ENCODE measurements at regions not wholly inside any gene's neighbourhood (a gene's known extent, or its start where the extent isn't known, plus 50 kb on each side); places are given as distances from the start of the nearest gene placed in this dataset.

- in situ Hi-C loops (cut with MboI; ENCODE audit: low pct_unique_long_range_greater_than_20kb, low sequenced_read_pairs) = no loop called here
- DNase-seq = peak; percentile 66
Measured at GRCh38 chr17:68812876-68813584, 142.2 kb downstream of the ABCA8 start.

- in situ Hi-C loops (cut with MboI; ENCODE audit: low pct_unique_long_range_greater_than_20kb, low sequenced_read_pairs) = no loop called here
- no peak for DNase-seq
Measured at GRCh38 chr17:68809148-68809547, 146.0 kb downstream of the ABCA8 start.

GRCh38 chr17:68807998-68808772 is 147.0 kb downstream of the ABCA8 start:
- DNase-seq = no peak

GRCh38 chr17:68805609-68806008 is 149.6 kb downstream of the ABCA8 start:
- no peak for DNase-seq
- in situ Hi-C loops (cut with MboI; ENCODE audit: low pct_unique_long_range_greater_than_20kb, low sequenced_read_pairs) = no loop called here

More at GRCh38 chr17:68807998-68808772, 147.0 kb downstream of the ABCA8 start:
- in situ Hi-C loops (cut with MboI; ENCODE audit: low pct_unique_long_range_greater_than_20kb, low sequenced_read_pairs) = no loop called here

DNA sequence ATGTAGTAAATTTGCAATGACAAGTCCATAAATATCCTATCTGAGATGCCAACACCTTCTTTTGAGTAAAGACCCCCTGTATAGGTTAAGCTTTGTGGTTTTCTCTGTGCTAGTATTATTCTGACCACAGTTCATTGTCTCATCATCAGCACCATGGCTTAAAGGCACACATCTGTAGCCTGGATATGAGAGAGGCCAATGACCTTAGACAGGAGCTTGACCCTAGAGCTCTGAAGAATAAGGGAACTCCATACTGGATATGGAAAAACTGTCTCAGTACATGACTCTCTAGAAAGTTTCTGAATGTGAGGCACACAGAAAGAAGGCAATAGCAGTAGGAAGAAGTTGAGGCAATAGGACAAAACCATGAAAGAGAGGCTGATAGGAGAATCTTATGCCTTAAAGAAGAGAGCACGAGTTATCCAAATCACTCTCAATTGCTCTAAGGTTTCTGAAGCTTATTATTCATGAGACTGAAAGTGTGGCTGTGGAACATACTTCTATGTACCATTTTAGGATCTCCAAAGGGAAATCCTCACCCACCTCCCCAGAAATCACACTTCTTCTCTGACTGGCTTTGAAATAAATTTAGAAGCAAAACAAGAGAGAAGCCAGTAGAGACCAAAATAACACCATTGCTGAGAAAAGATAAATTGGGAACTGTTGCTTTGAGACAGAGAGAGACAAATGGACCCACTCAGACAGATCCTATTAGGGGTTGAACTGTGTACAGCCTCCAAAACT is 150.2 kb downstream of the ABCA8 start:
- in situ Hi-C loops (cut with MboI; ENCODE audit: low pct_unique_long_range_greater_than_20kb, low sequenced_read_pairs) = no loop called here
- no peak for DNase-seq

DNA sequence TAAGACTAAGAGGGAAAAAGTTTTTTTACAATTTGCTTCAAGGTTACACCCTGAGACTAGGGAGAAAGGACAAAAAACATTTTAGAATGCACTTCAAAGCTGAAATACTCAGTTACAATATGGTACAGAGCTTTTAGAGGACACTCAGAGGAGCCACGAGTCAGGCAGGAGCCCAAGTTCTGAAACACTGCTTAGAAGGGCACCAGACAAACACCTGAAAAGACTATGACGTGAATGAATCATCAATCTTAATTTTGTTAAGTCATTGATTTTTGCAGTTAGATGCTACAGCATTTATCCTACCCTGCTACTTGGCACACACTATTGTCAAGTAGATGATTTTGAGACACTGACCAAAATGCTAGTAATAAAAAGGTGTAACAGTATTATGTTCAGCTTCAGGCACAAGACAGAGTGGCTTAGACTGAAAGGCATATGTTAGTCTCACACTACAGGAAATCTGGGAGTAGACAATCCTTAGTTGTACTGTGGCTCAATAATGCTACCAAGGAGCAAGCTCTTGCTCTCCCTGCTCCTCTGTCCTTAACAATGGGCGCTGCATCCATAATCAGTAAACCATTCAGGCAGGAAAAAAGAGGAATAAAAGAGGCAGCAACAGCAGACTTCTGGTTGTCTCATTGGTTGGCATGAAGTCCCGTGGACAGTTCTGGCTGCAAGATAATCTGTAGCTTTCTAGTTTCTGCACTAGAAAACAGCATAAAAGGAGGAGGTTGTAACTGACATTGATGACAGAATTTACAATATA is 151.8 kb downstream of the ABCA8 start:
- in situ Hi-C loops (cut with MboI; ENCODE audit: low pct_unique_long_range_greater_than_20kb, low sequenced_read_pairs) = no loop called here
- DNase-seq = no peak

GRCh38 chr17:68801335-68802247 is 153.6 kb downstream of the ABCA8 start:
- DNase-seq = no peak
- in situ Hi-C loops (cut with MboI; ENCODE audit: low pct_unique_long_range_greater_than_20kb, low sequenced_read_pairs) = no loop called here

- no peak for DNase-seq
- in situ Hi-C loops (cut with MboI; ENCODE audit: low pct_unique_long_range_greater_than_20kb, low sequenced_read_pairs) = no loop called here
Measured at GRCh38 chr17:68800751-68801150, 154.4 kb downstream of the ABCA8 start.

GRCh38 chr17:68794636-68795434 is 160.4 kb downstream of the ABCA8 start:
- in situ Hi-C loops (cut with MboI; ENCODE audit: low pct_unique_long_range_greater_than_20kb, low sequenced_read_pairs) = loop anchor here (25.0 kb wide), 2 partner anchors 167 to 267 kb away; partner anchors contain the start of genes ABCA8 and ABCA9
- peak; percentile 68 for DNase-seq

GRCh38 chr17:68792873-68793272 is 162.3 kb downstream of the ABCA8 start:
- DNase-seq = no peak
- in situ Hi-C loops (cut with MboI; ENCODE audit: low pct_unique_long_range_greater_than_20kb, low sequenced_read_pairs) = loop anchor here (25.0 kb wide), 2 partner anchors 169 to 269 kb away; partner anchors contain the start of genes ABCA8 and ABCA9

DNA sequence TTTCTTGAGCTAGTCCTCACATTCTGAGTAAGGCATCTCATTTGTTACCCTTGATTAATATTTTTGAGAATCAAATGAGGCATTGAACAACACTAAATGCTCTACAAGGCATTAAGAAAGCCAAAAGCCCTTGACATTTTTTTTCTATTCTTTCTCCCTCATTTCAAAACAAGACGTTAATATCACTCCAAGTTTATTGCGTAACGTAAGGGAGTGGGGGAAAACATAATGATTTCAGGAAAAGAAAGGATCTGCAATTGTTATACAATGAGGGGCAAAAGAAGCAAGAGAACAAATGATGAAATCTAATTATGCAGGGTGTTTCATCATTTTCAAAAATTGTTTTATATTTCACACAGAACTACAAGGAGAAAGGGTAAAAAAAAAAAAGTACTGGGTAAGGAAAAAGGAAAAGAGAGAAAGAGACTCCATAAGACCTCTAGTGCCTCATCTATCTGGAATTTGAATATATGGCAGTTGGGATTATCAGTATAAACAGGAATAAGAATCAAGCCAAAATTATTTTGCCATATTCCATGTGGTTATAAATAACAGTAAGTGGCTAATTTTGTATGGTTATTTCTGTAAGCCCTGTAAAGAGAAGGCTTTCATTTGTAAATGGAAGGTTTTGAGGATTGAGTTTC is 163.0 kb downstream of the ABCA8 start:
- no peak for DNase-seq
- in situ Hi-C loops (cut with MboI; ENCODE audit: low pct_unique_long_range_greater_than_20kb, low sequenced_read_pairs) = loop anchor here (25.0 kb wide), 2 partner anchors 170 to 270 kb away; partner anchors contain the start of genes ABCA8 and ABCA9

- in situ Hi-C loops (cut with MboI; ENCODE audit: low pct_unique_long_range_greater_than_20kb, low sequenced_read_pairs) = loop anchor here (25.0 kb wide), 2 partner anchors 171 to 271 kb away; partner anchors contain the start of genes ABCA8 and ABCA9
- no peak for DNase-seq
Measured at GRCh38 chr17:68790931-68791330, 164.3 kb downstream of the ABCA8 start.

DNA sequence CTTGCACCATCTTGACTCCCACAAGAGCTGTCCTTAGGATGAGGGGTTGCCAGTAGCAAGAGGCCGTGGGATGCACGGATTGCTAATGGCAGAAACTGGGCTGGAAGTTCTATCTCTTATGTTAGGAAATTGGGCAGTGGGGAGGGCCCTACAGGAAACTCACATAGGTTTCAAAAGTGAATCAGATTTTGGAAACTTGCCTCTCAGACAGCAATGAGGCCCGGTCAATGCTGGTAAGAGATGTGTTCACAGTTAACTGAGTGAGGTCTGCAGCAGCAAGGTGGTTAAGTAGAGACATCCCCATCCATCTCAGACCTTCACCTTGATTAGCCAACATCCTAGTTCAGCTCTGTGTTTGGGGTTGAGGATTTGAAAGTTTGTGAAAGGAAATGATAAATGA is 164.7 kb downstream of the ABCA8 start:
- in situ Hi-C loops (cut with MboI; ENCODE audit: low pct_unique_long_range_greater_than_20kb, low sequenced_read_pairs) = loop anchor here (25.0 kb wide), 2 partner anchors 172 to 272 kb away; partner anchors contain the start of genes ABCA8 and ABCA9
- no peak for DNase-seq

DNA sequence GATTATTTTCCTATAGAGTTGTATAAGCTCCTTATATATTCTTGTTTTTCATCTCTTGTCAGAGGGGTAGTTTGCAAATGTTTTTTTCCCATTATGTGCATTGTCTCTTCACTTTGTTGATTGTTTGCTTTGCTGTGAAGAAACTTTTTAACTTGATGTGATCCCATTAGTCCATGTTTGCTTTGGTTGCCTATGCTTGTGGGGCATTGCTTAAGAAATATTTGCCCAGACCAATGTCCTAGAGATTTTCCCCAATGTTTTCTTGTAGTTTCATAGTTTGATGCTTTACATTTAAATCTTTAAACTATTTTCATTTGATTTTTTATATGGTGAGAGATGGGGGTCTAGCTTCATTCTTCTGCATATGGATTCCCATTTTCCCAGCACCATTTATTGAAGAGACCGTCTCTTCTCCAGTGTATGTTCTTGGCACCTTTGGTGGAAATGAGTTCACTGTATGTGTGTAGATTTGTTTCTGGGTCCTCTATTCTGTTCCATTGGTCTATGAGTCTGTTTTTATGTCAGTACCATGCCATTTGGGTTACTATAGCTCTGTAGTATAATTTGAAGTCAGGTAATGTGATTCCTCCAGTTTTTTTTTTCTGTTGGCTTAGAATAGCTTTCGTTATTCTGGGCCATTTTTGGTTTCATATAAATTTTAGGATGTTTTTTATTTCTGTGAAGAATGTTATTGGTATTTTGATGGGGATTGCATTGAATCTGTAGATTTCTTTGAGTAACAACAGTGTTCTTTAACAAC is 165.8 kb downstream of the ABCA8 start:
- in situ Hi-C loops (cut with MboI; ENCODE audit: low pct_unique_long_range_greater_than_20kb, low sequenced_read_pairs) = loop anchor here (25.0 kb wide), 2 partner anchors 173 to 273 kb away; partner anchors contain the start of genes ABCA8 and ABCA9
- DNase-seq = no peak

GRCh38 chr17:68785565-68786486 is 169.4 kb downstream of the ABCA8 start:
- in situ Hi-C loops (cut with MboI; ENCODE audit: low pct_unique_long_range_greater_than_20kb, low sequenced_read_pairs) = loop anchor here (25.0 kb wide), 2 partner anchors 176 to 276 kb away; partner anchors contain the start of genes ABCA8 and ABCA9

More at GRCh38 chr17:68785565-68786486, 169.4 kb downstream of the ABCA8 start:
- DNase-seq = no peak

All from KBM-7 (cell line).